Activated T-helper 1 cell treated with anti-CD3 and anti-CD28 coated beads, Interleukin-12 subunit alpha, Interleukin-12 subunit beta, Interleukin-2, Interleukin-4 antibody, amounts not matched to agents 30 ng/mL and 10 ng/mL and 1 ng/mL, durations not matched to agents 14 hours and 24 hours and 36 hours (primary cell): ENCODE measurements at regions not wholly inside any gene's neighbourhood (a gene's known extent, or its start where the extent isn't known, plus 50 kb on each side); places are given as distances from the start of the nearest gene placed in this dataset.
A peak's percentile ranks its signal among the peaks of the same experiment; 100 is the strongest.

Experiments used
- DNase-seq: peaks from one replicate; pipeline ENCODE4 v3.0.0; 2021; ENCODE audit warnings: low spot score
- H3K27ac Mint-ChIP-seq: one replicate; pipeline ENCODE4 v1.8.0; 2021; ENCODE audit warnings: mild to moderate bottlenecking, mixed read lengths
- H3K27me3 Mint-ChIP-seq: one replicate; pipeline ENCODE4 v1.8.0; 2022; ENCODE audit warnings: mild to moderate bottlenecking, moderate library complexity, mixed read lengths; ENCODE audit not compliant: insufficient read depth
- H3K36me3 Mint-ChIP-seq: one replicate; pipeline ENCODE4 v1.8.0; 2021; ENCODE audit warnings: low read depth, mixed read lengths
- H3K4me1 Mint-ChIP-seq: one replicate; pipeline ENCODE4 v1.8.0; 2021; ENCODE audit warnings: low read depth, mixed read lengths
- H3K4me3 Mint-ChIP-seq: one replicate; pipeline ENCODE4 v1.8.0; 2021; ENCODE audit warnings: mild to moderate bottlenecking, moderate library complexity, mixed read lengths
- H3K9me3 Mint-ChIP-seq: one replicate; pipeline ENCODE4 v1.8.0; 2021; ENCODE audit warnings: mixed read lengths
- intact Hi-C: fragments of 100-400 bp; cut with micrococcal nuclease; formaldehyde crosslinking; loops from one replicate; pipeline ENCODE4 v1.15.1; 2024

GRCh38 chr2:174664084-174664759, 66.6 kb upstream of the WIPF1 start:
- DNase-seq, result no peak
- H3K9me3 Mint-ChIP-seq, result no peaks in the 10 kb centered on the region
- no peaks in the 10 kb centered on the region for H3K27me3 Mint-ChIP-seq
- intact Hi-C loops, result no loop called here
- H3K4me3 Mint-ChIP-seq, result no peak overlapping the region
- H3K36me3 Mint-ChIP-seq, result peaks cover 18% of the 10 kb centered on the region
- H3K27ac Mint-ChIP-seq, result no peak overlapping the region
- peaks cover 56% of the 10 kb centered on the region for H3K4me1 Mint-ChIP-seq

GRCh38 chr2:174663550-174663949, 65.9 kb upstream of the WIPF1 start:
- H3K9me3 Mint-ChIP-seq, result no peaks in the 10 kb centered on the region
- no peak overlapping the region for H3K4me3 Mint-ChIP-seq
- DNase-seq, result no peak
- peaks cover 58% of the 10 kb centered on the region for H3K4me1 Mint-ChIP-seq
- H3K36me3 Mint-ChIP-seq, result peaks cover 18% of the 10 kb centered on the region
- intact Hi-C loops, result no loop called here
- no peak overlapping the region for H3K27ac Mint-ChIP-seq
- no peaks in the 10 kb centered on the region for H3K27me3 Mint-ChIP-seq

- intact Hi-C loops, result no loop called here
- peaks cover 51% of the 10 kb centered on the region for H3K4me1 Mint-ChIP-seq
- no peaks in the 10 kb centered on the region for H3K27me3 Mint-ChIP-seq
- H3K27ac Mint-ChIP-seq, result no peak overlapping the region
- peaks cover 16% of the 10 kb centered on the region for H3K36me3 Mint-ChIP-seq
- no peak for DNase-seq
- no peaks in the 10 kb centered on the region for H3K9me3 Mint-ChIP-seq
- H3K4me3 Mint-ChIP-seq, result no peak overlapping the region
Observed at GRCh38 chr2:174662859-174663258, 65.3 kb upstream of the WIPF1 start.

GRCh38 chr2:174662459-174662858, 64.9 kb upstream of the WIPF1 start:
- H3K27me3 Mint-ChIP-seq, result no peaks in the 10 kb centered on the region
- H3K4me3 Mint-ChIP-seq, result no peak overlapping the region
- peaks cover 16% of the 10 kb centered on the region for H3K36me3 Mint-ChIP-seq
- intact Hi-C loops, result no loop called here
- DNase-seq, result no peak
- no peak overlapping the region for H3K27ac Mint-ChIP-seq
- H3K9me3 Mint-ChIP-seq, result no peaks in the 10 kb centered on the region
- peaks cover 47% of the 10 kb centered on the region for H3K4me1 Mint-ChIP-seq

- H3K36me3 Mint-ChIP-seq, result peaks cover 24% of the 10 kb centered on the region
- no peak for DNase-seq
- peaks cover 43% of the 10 kb centered on the region for H3K4me1 Mint-ChIP-seq
- peaks cover 6% of the 10 kb centered on the region for H3K9me3 Mint-ChIP-seq
- intact Hi-C loops, result no loop called here
- H3K4me3 Mint-ChIP-seq, result no peak overlapping the region
- H3K27ac Mint-ChIP-seq, result peak overlapping the region; percentile 7
- no peaks in the 10 kb centered on the region for H3K27me3 Mint-ChIP-seq
Observed at GRCh38 chr2:174660984-174661675, 63.5 kb upstream of the WIPF1 start.

- Mint-ChIP-seq H3K4me1 (peaks cover 48% of the 10 kb centered on the region), H3K4me3 (no peak overlapping the region), H3K27me3 (no peaks in the 10 kb centered on the region), H3K27ac (peak overlapping the region; percentile 46), H3K36me3 (peaks cover 41% of the 10 kb centered on the region), H3K9me3 (peaks cover 20% of the 10 kb centered on the region)
- intact Hi-C loops, result loop anchor here (2.0 kb wide), 1 partner anchor 22 kb away; no protein-coding TSS in a partner anchor
- no peak for DNase-seq
Observed at GRCh38 chr2:174659069-174659900, 61.7 kb upstream of the WIPF1 start.

- no peaks in the 10 kb centered on the region for H3K27me3 Mint-ChIP-seq
- H3K4me3 Mint-ChIP-seq, result no peak overlapping the region
- H3K27ac Mint-ChIP-seq, result no peak overlapping the region
- peaks cover 43% of the 10 kb centered on the region for H3K4me1 Mint-ChIP-seq
- peaks cover 51% of the 10 kb centered on the region for H3K36me3 Mint-ChIP-seq
- intact Hi-C loops, result no loop called here
- peaks cover 20% of the 10 kb centered on the region for H3K9me3 Mint-ChIP-seq
- no peak for DNase-seq
Observed at GRCh38 chr2:174656676-174657176, 59.1 kb upstream of the WIPF1 start.

- Mint-ChIP-seq H3K4me1 (peaks cover 44% of the 10 kb centered on the region), H3K27ac (no peak overlapping the region), H3K27me3 (no peaks in the 10 kb centered on the region), H3K9me3 (peaks cover 20% of the 10 kb centered on the region), H3K36me3 (peaks cover 48% of the 10 kb centered on the region), H3K4me3 (no peak overlapping the region)
- DNase-seq, result no peak
- intact Hi-C loops, result no loop called here
Observed at GRCh38 chr2:174656035-174656434, 58.4 kb upstream of the WIPF1 start.

GRCh38 chr2:174654419-174654941, 56.9 kb upstream of the WIPF1 start:
- no peaks in the 10 kb centered on the region for H3K27me3 Mint-ChIP-seq
- H3K4me3 Mint-ChIP-seq, result no peak overlapping the region
- peaks cover 51% of the 10 kb centered on the region for H3K36me3 Mint-ChIP-seq
- H3K9me3 Mint-ChIP-seq, result peaks cover 29% of the 10 kb centered on the region
- H3K4me1 Mint-ChIP-seq, result peaks cover 55% of the 10 kb centered on the region
- intact Hi-C loops, result loop anchor here (2.0 kb wide), 1 partner anchor 20 kb away; no protein-coding TSS in a partner anchor
- DNase-seq, result no peak
- H3K27ac Mint-ChIP-seq, result peak overlapping the region; percentile 71

- peaks cover 49% of the 10 kb centered on the region for H3K36me3 Mint-ChIP-seq
- H3K9me3 Mint-ChIP-seq, result peaks cover 18% of the 10 kb centered on the region
- H3K27ac Mint-ChIP-seq, result no peak overlapping the region
- intact Hi-C loops, result no loop called here
- H3K27me3 Mint-ChIP-seq, result no peaks in the 10 kb centered on the region
- no peak overlapping the region for H3K4me3 Mint-ChIP-seq
- DNase-seq, result no peak
- H3K4me1 Mint-ChIP-seq, result peaks cover 52% of the 10 kb centered on the region
Observed at GRCh38 chr2:174648896-174649295, 51.3 kb upstream of the WIPF1 start.
